MM.1S (cell line): ENCODE measurements at regions not wholly inside any gene's neighbourhood (a gene's known extent, or its start where the extent isn't known, plus 50 kb on each side); places are given as distances from the start of the nearest gene placed in this dataset.

Experiments
- DNase-seq: peaks from one replicate; pipeline ENCODE4 v3.0.0-alpha.2; 2015
- H2AFZ ChIP-seq: fragments of 300-600 bp; sonication (generic); 2 replicates; pipeline ENCODE4 v1.6.0; 2016; ENCODE audit warnings: antibody characterized with exemption, low read length
- H3F3A ChIP-seq: fragments of 300-600 bp; sonication (generic); 2 replicates; pipeline ENCODE4 v1.6.1; 2016; ENCODE audit warnings: mild to moderate bottlenecking, antibody characterized with exemption, low read length, moderate library complexity, mixed read lengths; ENCODE audit not compliant: insufficient read depth
- H3K27ac ChIP-seq: fragments of 300-600 bp; sonication (generic); 2 replicates; pipeline ENCODE4 v1.5.1; 2016; ENCODE audit warnings: mild to moderate bottlenecking, low read length
- H3K27me3 ChIP-seq: fragments of 300-600 bp; sonication (generic); replicated peaks from 2 replicates; pipeline ENCODE4 v1.6.0; 2016; ENCODE audit warnings: low read length; ENCODE audit not compliant: insufficient read depth
- H3K36me3 ChIP-seq: fragments of 300-600 bp; sonication (generic); replicated peaks from 2 replicates; pipeline ENCODE4 v1.6.1; 2016; ENCODE audit warnings: mild to moderate bottlenecking, low read length, mixed read lengths; ENCODE audit not compliant: insufficient read depth
- H3K4me1 ChIP-seq: fragments of 300-600 bp; sonication (generic); 2 replicates; pipeline ENCODE4 v1.6.1; 2016; ENCODE audit warnings: low read length, mixed read lengths
- H3K4me2 ChIP-seq: fragments of 300-600 bp; sonication (generic); 2 replicates; pipeline ENCODE4 v1.6.0; 2016; ENCODE audit warnings: low read depth, low read length
- H3K4me3 ChIP-seq: fragments of 300-600 bp; sonication (generic); 2 replicates; pipeline ENCODE4 v1.5.1; 2016; ENCODE audit warnings: low read length, mixed read lengths
- H3K79me2 ChIP-seq: fragments of 300-600 bp; sonication (generic); 2 replicates; pipeline ENCODE4 v1.6.1; 2016; ENCODE audit warnings: mixed run types, low read length, mixed read lengths
- H3K9ac ChIP-seq: fragments of 300-600 bp; sonication (generic); 2 replicates; pipeline ENCODE4 v1.6.1; 2016; ENCODE audit warnings: low read length, mixed read lengths
- H3K9me2 ChIP-seq: fragments of 300-600 bp; sonication (generic); replicated peaks from 2 replicates; pipeline ENCODE4 v1.6.1; 2016; ENCODE audit warnings: mild to moderate bottlenecking, low read length, mixed read lengths; ENCODE audit not compliant: insufficient read depth
- H3K9me3 ChIP-seq: fragments of 300-600 bp; sonication (generic); replicated peaks from 2 replicates; pipeline ENCODE4 v1.6.1; 2016; ENCODE audit warnings: mild to moderate bottlenecking, low read length, mixed read lengths; ENCODE audit not compliant: insufficient read depth
- H4K20me1 ChIP-seq: fragments of 300-600 bp; sonication (generic); 2 replicates; pipeline ENCODE4 v1.6.1; 2016; ENCODE audit warnings: mild to moderate bottlenecking, low read length, moderate library complexity, mixed read lengths; ENCODE audit not compliant: insufficient read depth
- EZH2 ChIP-seq: fragments of 300-600 bp; sonication (generic); optimal IDR thresholded peaks from 2 replicates; pipeline ENCODE3; 2017; ENCODE audit warnings: low read depth, mild to moderate bottlenecking, antibody characterized with exemption, low read length, mixed read lengths
- EZH2phosphoT487 ChIP-seq: fragments of 300-600 bp; sonication (generic); IDR thresholded peaks from 2 replicates; pipeline ENCODE4 v1.6.1; 2018; ENCODE audit warnings: antibody characterized with exemption, low read length
- TF ChIP-seq, protein P1 (sequence below): fragments of 300-600 bp; sonication (generic); IDR thresholded peaks from 2 replicates; pipeline ENCODE4 v1.5.1; 2016; ENCODE audit warnings: antibody characterized with exemption, low read length, mixed read lengths

DNA sequence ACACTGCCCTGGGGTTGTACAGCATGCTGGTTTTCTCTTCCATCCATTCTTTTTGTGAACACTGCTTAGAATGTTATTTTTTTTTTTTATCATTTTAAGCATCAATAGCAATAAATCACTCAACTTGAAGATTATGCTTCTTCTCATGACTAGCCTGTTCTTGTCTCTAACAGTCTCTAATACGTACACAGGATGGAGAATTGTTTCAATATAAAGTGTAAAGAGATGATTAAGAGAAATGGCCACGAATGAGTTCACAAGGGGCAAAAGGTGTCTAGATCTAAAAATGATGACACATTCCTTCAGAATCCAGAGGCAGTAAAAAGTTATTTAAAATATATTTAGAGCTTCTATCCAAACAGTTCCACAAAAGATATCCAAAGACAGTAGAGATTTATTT is 390.2 kb downstream of the HDGFL1 start:
- DNase-seq = no peak
- H3F3A ChIP-seq = peaks cover 9% of the 10 kb centered on the region
- peaks cover 33% of the 10 kb centered on the region for H3K4me1 ChIP-seq
- no peak overlapping the region for H2AFZ ChIP-seq
- H4K20me1 ChIP-seq = no peaks in the 10 kb centered on the region
- no peak for TF ChIP-seq EZH2phosphoT487
- TF ChIP-seq EZH2 = no peak
- TF ChIP-seq, protein P1, sequence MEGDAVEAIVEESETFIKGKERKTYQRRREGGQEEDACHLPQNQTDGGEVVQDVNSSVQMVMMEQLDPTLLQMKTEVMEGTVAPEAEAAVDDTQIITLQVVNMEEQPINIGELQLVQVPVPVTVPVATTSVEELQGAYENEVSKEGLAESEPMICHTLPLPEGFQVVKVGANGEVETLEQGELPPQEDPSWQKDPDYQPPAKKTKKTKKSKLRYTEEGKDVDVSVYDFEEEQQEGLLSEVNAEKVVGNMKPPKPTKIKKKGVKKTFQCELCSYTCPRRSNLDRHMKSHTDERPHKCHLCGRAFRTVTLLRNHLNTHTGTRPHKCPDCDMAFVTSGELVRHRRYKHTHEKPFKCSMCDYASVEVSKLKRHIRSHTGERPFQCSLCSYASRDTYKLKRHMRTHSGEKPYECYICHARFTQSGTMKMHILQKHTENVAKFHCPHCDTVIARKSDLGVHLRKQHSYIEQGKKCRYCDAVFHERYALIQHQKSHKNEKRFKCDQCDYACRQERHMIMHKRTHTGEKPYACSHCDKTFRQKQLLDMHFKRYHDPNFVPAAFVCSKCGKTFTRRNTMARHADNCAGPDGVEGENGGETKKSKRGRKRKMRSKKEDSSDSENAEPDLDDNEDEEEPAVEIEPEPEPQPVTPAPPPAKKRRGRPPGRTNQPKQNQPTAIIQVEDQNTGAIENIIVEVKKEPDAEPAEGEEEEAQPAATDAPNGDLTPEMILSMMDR = no peak
- H3K9me2 ChIP-seq = no peaks in the 10 kb centered on the region
- H3K27me3 ChIP-seq = no peaks in the 10 kb centered on the region
- H3K4me3 ChIP-seq = no peak overlapping the region
- H3K27ac ChIP-seq = no peak overlapping the region
- H3K9me3 ChIP-seq = no peaks in the 10 kb centered on the region
- H3K4me2 ChIP-seq = no peak overlapping the region
- H3K79me2 ChIP-seq = no peaks in the 10 kb centered on the region
- H3K9ac ChIP-seq = no peak overlapping the region
- no peaks in the 10 kb centered on the region for H3K36me3 ChIP-seq

DNA sequence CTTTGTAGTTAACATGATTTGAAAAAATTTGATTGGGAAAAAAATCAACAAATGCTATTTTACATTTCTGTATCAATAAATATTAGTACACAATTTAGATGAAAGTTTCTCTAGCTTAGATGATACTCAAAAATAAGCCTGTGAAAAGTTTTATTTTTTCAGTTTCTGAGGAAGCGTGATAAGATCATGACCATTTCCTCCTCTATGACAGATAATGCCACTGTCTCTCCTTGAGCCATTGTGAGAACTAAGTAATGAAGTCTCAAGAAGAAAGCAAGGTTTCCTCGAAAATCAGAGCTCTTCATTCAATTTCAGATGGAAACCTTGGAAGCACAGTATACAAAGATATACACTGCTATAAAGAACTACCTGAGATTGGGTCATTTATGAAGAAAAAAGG is 395.0 kb downstream of the HDGFL1 start:
- Histone ChIP-seq H3K36me3 (no peaks in the 10 kb centered on the region), H3K79me2 (no peaks in the 10 kb centered on the region), H4K20me1 (no peaks in the 10 kb centered on the region), H3K9ac (no peak overlapping the region), H3K9me2 (no peaks in the 10 kb centered on the region), H3K9me3 (no peaks in the 10 kb centered on the region), H2AFZ (no peak overlapping the region), H3K4me2 (no peak overlapping the region), H3K4me3 (no peak overlapping the region), H3F3A (0 out of 2 replicates have a peak, but pooled peaks cover under 1% of the 10 kb centered on the region), H3K27ac (no peak overlapping the region), H3K27me3 (no peaks in the 10 kb centered on the region), H3K4me1 (peaks cover 7% of the 10 kb centered on the region)
- no peak for DNase-seq
- TF ChIP-seq, protein P1 = no peak
- no peak for TF ChIP-seq EZH2
- no peak for TF ChIP-seq EZH2phosphoT487

DNA sequence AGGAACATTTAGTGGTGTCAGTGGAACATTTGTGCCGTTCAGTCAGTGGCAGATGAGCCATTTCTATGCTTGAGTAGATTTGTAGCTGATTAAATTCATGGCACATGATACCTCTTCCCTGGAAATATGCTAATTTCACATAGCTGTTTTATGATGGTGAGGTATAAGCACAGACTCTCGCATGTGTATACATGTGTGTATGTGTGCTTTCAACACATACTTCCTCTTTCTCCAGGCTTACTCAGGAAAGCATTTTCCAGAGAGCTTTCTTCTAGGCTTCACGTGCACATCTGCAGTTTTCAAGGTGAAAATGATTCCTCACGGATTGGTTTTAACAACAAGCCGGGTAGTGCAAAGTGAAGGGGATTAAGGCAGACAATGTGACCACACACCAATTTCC is 396.5 kb downstream of the HDGFL1 start:
- TF ChIP-seq EZH2phosphoT487 (no peak), EZH2 (no peak)
- TF ChIP-seq, protein P1 = no peak
- peaks cover 10% of the 10 kb centered on the region for H3F3A ChIP-seq
- no peaks in the 10 kb centered on the region for H3K36me3 ChIP-seq
- no peaks in the 10 kb centered on the region for H3K9me3 ChIP-seq
- H3K27ac ChIP-seq = no peak overlapping the region
- H4K20me1 ChIP-seq = no peaks in the 10 kb centered on the region
- H3K4me3 ChIP-seq = no peak overlapping the region
- no peak overlapping the region for H3K4me2 ChIP-seq
- no peak overlapping the region for H2AFZ ChIP-seq
- peaks cover 13% of the 10 kb centered on the region for H3K4me1 ChIP-seq
- no peaks in the 10 kb centered on the region for H3K9me2 ChIP-seq
- H3K79me2 ChIP-seq = no peaks in the 10 kb centered on the region
- no peaks in the 10 kb centered on the region for H3K27me3 ChIP-seq
- no peak for DNase-seq
- no peak overlapping the region for H3K9ac ChIP-seq
